ENCODE measurements at regions not wholly inside any gene's neighbourhood (a gene's known extent, or its start where the extent isn't known, plus 50 kb on each side); places are given as distances from the start of the nearest gene placed in this dataset.

GRCh38 chr4:74663631-74664030, 130.7 kb downstream of the BTC start:
- Histone ChIP-seq H3K4me3 (ENCODE audit: low read depth, low read length, poor library complexity, severe bottlenecking) (no peak overlapping the region), H3K79me2 (ENCODE audit: insufficient read depth, low read depth, low read length) (no peaks in the 10 kb centered on the region), H3K9me3 (ENCODE audit: low read length) (no peaks in the 10 kb centered on the region), H3K4me1 (ENCODE audit: insufficient read depth, low read length, poor library complexity, severe bottlenecking) (no peaks in the 10 kb centered on the region), H4K20me1 (ENCODE audit: insufficient read depth, low read length) (no peaks in the 10 kb centered on the region), H3K4me2 (ENCODE audit: low read length) (no peak overlapping the region), H3K36me3 (ENCODE audit: insufficient read depth, low read length) (no peaks in the 10 kb centered on the region), H3K27ac (ENCODE audit: low read depth, low read length, poor library complexity, severe bottlenecking) (no peak overlapping the region), H2AFZ (ENCODE audit: low read length) (no peak overlapping the region), H3K9me2 (ENCODE audit: insufficient read depth, low read length) (no peaks in the 10 kb centered on the region)
- TF ChIP-seq CTCF (conservative IDR thresholded peaks at IDR 0.05; ENCODE audit: low read length), result no peak
- TF ChIP-seq EZH2phosphoT487 (IDR thresholded peaks at IDR 0.05; ENCODE audit: borderline replicate concordance, low read depth, low read length), result no peak
- CTCF ChIA-PET (ENCODE audit: unreplicated experiment), result no interaction called here
- DNase-seq (ENCODE audit: low spot score), result no peak
- POLR2A ChIA-PET, result interaction anchor here (0.6 kb wide), 1 partner anchor 1002 kb away, joined by 3 read pairs; no protein-coding TSS in a partner anchor
- intact Hi-C loops (cut with micrococcal nuclease; ENCODE audit: unreplicated experiment), result no loop called here
- no TSS peak for BruUV-seq (replicated peaks)

- POLR2A ChIA-PET, result no interaction called here
- Histone ChIP-seq H2AFZ (ENCODE audit: low read length) (no peak overlapping the region), H3K9me3 (ENCODE audit: low read length) (no peaks in the 10 kb centered on the region), H3K9me2 (ENCODE audit: insufficient read depth, low read length) (no peaks in the 10 kb centered on the region), H3K79me2 (ENCODE audit: insufficient read depth, low read depth, low read length) (no peaks in the 10 kb centered on the region), H3K4me1 (ENCODE audit: insufficient read depth, low read length, poor library complexity, severe bottlenecking) (no peaks in the 10 kb centered on the region), H3K36me3 (ENCODE audit: insufficient read depth, low read length) (no peaks in the 10 kb centered on the region), H3K27ac (ENCODE audit: low read depth, low read length, poor library complexity, severe bottlenecking) (no peak overlapping the region), H3K4me3 (ENCODE audit: low read depth, low read length, poor library complexity, severe bottlenecking) (no peak overlapping the region), H4K20me1 (ENCODE audit: insufficient read depth, low read length) (no peaks in the 10 kb centered on the region), H3K4me2 (ENCODE audit: low read length) (no peak overlapping the region)
- no peak for DNase-seq (ENCODE audit: low spot score)
- intact Hi-C loops (cut with micrococcal nuclease; ENCODE audit: unreplicated experiment), result no loop called here
- no peak for TF ChIP-seq EZH2phosphoT487 (IDR thresholded peaks at IDR 0.05; ENCODE audit: borderline replicate concordance, low read depth, low read length)
- no peak for TF ChIP-seq CTCF (conservative IDR thresholded peaks at IDR 0.05; ENCODE audit: low read length)
- BruUV-seq (replicated peaks), result no TSS peak
- CTCF ChIA-PET (ENCODE audit: unreplicated experiment), result no interaction called here
Observed at GRCh38 chr4:74665346-74665745, 129.0 kb downstream of the BTC start.

- TF ChIP-seq CTCF (conservative IDR thresholded peaks at IDR 0.05; ENCODE audit: low read length) (no peak), EZH2phosphoT487 (IDR thresholded peaks at IDR 0.05; ENCODE audit: borderline replicate concordance, low read depth, low read length) (no peak)
- Histone ChIP-seq H3K4me3 (ENCODE audit: low read depth, low read length, poor library complexity, severe bottlenecking) (no peak overlapping the region), H3K36me3 (ENCODE audit: insufficient read depth, low read length) (no peaks in the 10 kb centered on the region), H3K9me3 (ENCODE audit: low read length) (no peaks in the 10 kb centered on the region), H3K9me2 (ENCODE audit: insufficient read depth, low read length) (no peaks in the 10 kb centered on the region), H4K20me1 (ENCODE audit: insufficient read depth, low read length) (no peaks in the 10 kb centered on the region), H3K4me2 (ENCODE audit: low read length) (no peak overlapping the region), H3K4me1 (ENCODE audit: insufficient read depth, low read length, poor library complexity, severe bottlenecking) (no peaks in the 10 kb centered on the region), H3K27ac (ENCODE audit: low read depth, low read length, poor library complexity, severe bottlenecking) (no peak overlapping the region), H2AFZ (ENCODE audit: low read length) (no peak overlapping the region), H3K79me2 (ENCODE audit: insufficient read depth, low read depth, low read length) (no peaks in the 10 kb centered on the region)
- intact Hi-C loops (cut with micrococcal nuclease; ENCODE audit: unreplicated experiment), result no loop called here
- DNase-seq (ENCODE audit: low spot score), result no peak
- CTCF ChIA-PET (ENCODE audit: unreplicated experiment), result no interaction called here
- BruUV-seq (replicated peaks), result no TSS peak
- POLR2A ChIA-PET, result no interaction called here
Observed at GRCh38 chr4:74665876-74666275, 128.4 kb downstream of the BTC start.

Data from OCI-LY7 (cell line).